Endothelial cell of umbilical vein (primary cell): ENCODE measurements at regions not wholly inside any gene's neighbourhood (a gene's known extent, or its start where the extent isn't known, plus 50 kb on each side); places are given as distances from the start of the nearest gene placed in this dataset.

Experiments
- BruUV-seq: library from RNA; stranded (reverse); fragments of 400-500 nt; replicated peaks from 2 replicates; lab custom pipeline; 2021; lab: Mats Ljungman, UMichigan
- CTCF ChIA-PET: fragments of 300-600, 350-600 bp; sonication (Branson Sonifier 250); formaldehyde crosslinking; loops from one replicate; lab custom pipeline; 2021; ENCODE audit warnings: antibody characterized with exemption, inconsistent platforms; lab: Charles Lee
- POLR2A ChIA-PET: fragments of 300-600, 350-600 bp; sonication (Branson Sonifier 250); formaldehyde crosslinking; loops from one replicate; lab custom pipeline; 2021; ENCODE audit warnings: antibody characterized with exemption, inconsistent platforms; lab: Charles Lee
- DNase-seq: peaks from one replicate; pipeline ENCODE4 v3.0.0-alpha.2; 2011; ENCODE audit warnings: low read depth, low spot score
- FAIRE-seq: peaks from 2 replicates; lab custom pipeline; 2011; peaks lifted over from hg19 to GRCh38; lab: Jason Lieb, UNC
- H2AFZ ChIP-seq: 2 replicates; pipeline ENCODE4 v1.6.0; 2012; ENCODE audit warnings: low read depth, low read length, control low read depth, inconsistent platforms
- H3K27ac ChIP-seq: 2 replicates; pipeline ENCODE4 v1.5.1; 2011; ENCODE audit warnings: low read depth, mild to moderate bottlenecking, control low read depth, low read length, moderate library complexity; ENCODE audit not compliant: insufficient read depth
- H3K27me3 ChIP-seq, 2 experiments: 2 replicates each; pipeline versions ENCODE4 v1.6.0 to v1.6.1; 2011; ENCODE audit warnings: low read length in 2 of 2, mixed read lengths in 1 of 2; ENCODE audit not compliant: control insufficient read depth in 2 of 2, insufficient read depth in 2 of 2
- H3K36me3 ChIP-seq, 2 experiments: 2 replicates in 1 of 2; 3 replicates in 1 of 2; pipeline ENCODE4 v1.5.1; 2011; ENCODE audit warnings: low read length in 2 of 2, mild to moderate bottlenecking in 1 of 2, moderate library complexity in 1 of 2; ENCODE audit not compliant: control insufficient read depth in 2 of 2, insufficient read depth in 2 of 2; ENCODE audit errors: extremely low read depth in 1 of 2
- H3K4me1 ChIP-seq: 3 replicates; pipeline ENCODE4 v1.5.1; 2011; ENCODE audit warnings: mild to moderate bottlenecking, low read length; ENCODE audit not compliant: control insufficient read depth, insufficient read depth; ENCODE audit errors: extremely low read depth
- H3K4me2 ChIP-seq: 2 replicates; pipeline ENCODE4 v1.6.1; 2011; ENCODE audit warnings: low read length, control low read depth, mixed read lengths; ENCODE audit not compliant: insufficient read depth
- H3K4me3 ChIP-seq, 3 experiments: fragments of 200-600 bp in 1 of 3; sonication (generic), shearing (Covaris generic) in 1 of 3; replicated peaks in 1 of 3; 2 replicates each; pipeline ENCODE4 v1.5.1; 2011 to 2016; ENCODE audit warnings: control low read depth in 3 of 3, low read length in 3 of 3, mild to moderate bottlenecking in 2 of 3, inconsistent platforms in 1 of 3, low read depth in 1 of 3, moderate library complexity in 1 of 3; ENCODE audit not compliant: insufficient read depth in 1 of 3
- H3K79me2 ChIP-seq: 2 replicates; pipeline ENCODE4 v1.6.0; 2012; ENCODE audit warnings: low read length, inconsistent platforms; ENCODE audit not compliant: control insufficient read depth, insufficient read depth
- H3K9ac ChIP-seq: replicated peaks from 2 replicates; pipeline ENCODE3; 2011; ENCODE audit warnings: low read length, control low read depth; ENCODE audit not compliant: insufficient read depth; ENCODE audit errors: extremely low read depth
- H3K9me1 ChIP-seq: replicated peaks from 3 replicates; pipeline ENCODE4 v1.6.0; 2011; ENCODE audit warnings: mild to moderate bottlenecking, low read length; ENCODE audit not compliant: control insufficient read depth, insufficient read depth; ENCODE audit errors: extremely low read depth
- H3K9me3 ChIP-seq: replicated peaks from 2 replicates; pipeline ENCODE4 v1.5.1; 2012; ENCODE audit warnings: low read length, inconsistent platforms; ENCODE audit not compliant: control insufficient read depth, insufficient read depth
- H4K20me1 ChIP-seq: replicated peaks from 2 replicates; pipeline ENCODE3; 2011; ENCODE audit warnings: mild to moderate bottlenecking, low read length; ENCODE audit not compliant: control insufficient read depth, insufficient read depth; ENCODE audit errors: extremely low read depth
- EZH2 ChIP-seq: IDR thresholded peaks from 2 replicates; pipeline ENCODE4 v1.6.1; 2012; ENCODE audit warnings: borderline replicate concordance, low read depth, mild to moderate bottlenecking, moderate library complexity, low read length, inconsistent platforms; ENCODE audit not compliant: severe bottlenecking
- FOS ChIP-seq: IDR thresholded peaks from 2 replicates; pipeline ENCODE4 v1.6.1; 2011; ENCODE audit warnings: mild to moderate bottlenecking, low read length, moderate library complexity, borderline replicate concordance; ENCODE audit not compliant: insufficient read depth
- GATA2 ChIP-seq: IDR thresholded peaks from 2 replicates; pipeline ENCODE4 v1.7.0; 2011; ENCODE audit warnings: low read depth, mild to moderate bottlenecking, moderate library complexity, mixed read lengths, low read length; ENCODE audit not compliant: insufficient read length, insufficient read depth
- MAX ChIP-seq: IDR thresholded peaks from 2 replicates; pipeline ENCODE4 v1.6.1; 2011; ENCODE audit not compliant: insufficient read depth, insufficient read length
- MYC ChIP-seq: IDR thresholded peaks from one replicate; pipeline ENCODE4 v1.6.1; 2011; ENCODE audit warnings: mild to moderate bottlenecking, low read depth, low read length
- POLR2A ChIP-seq: IDR thresholded peaks from 2 replicates; pipeline ENCODE4 v1.6.1; 2012; ENCODE audit warnings: low read depth, mild to moderate bottlenecking, control low read depth, low read length
- POLR2AphosphoS5 ChIP-seq: IDR thresholded peaks from 2 replicates; pipeline ENCODE4 v1.6.1; 2012; ENCODE audit warnings: low read depth, mild to moderate bottlenecking, control low read depth, low read length, moderate library complexity; ENCODE audit not compliant: insufficient read depth
- dilution Hi-C: fragments of 300-500 bp; cut with MboI; formaldehyde crosslinking; loops from one replicate; pipeline ENCODE4 v1.15.0; 2019; ENCODE audit warnings: low sequenced_read_pairs; ENCODE audit not compliant: extremely low pct_ligation_motif_present
- intact Hi-C: fragments of 100-400 bp; cut with micrococcal nuclease; formaldehyde crosslinking; loops from one replicate; pipeline ENCODE4 v1.10.0; 2022
- TF ChIP-seq, protein P1 (sequence below), 2 donors: IDR thresholded peaks; 1 replicate in 1 of 2; 2 replicates in 1 of 2; pipeline ENCODE4 v1.5.1; 2011; ENCODE audit warnings: low read length in 2 of 2, mild to moderate bottlenecking in 2 of 2, moderate library complexity in 2 of 2, control low read depth in 1 of 2, inconsistent platforms in 1 of 2, low read depth in 1 of 2; ENCODE audit not compliant: insufficient read depth in 1 of 2; ENCODE audit errors: extremely low read depth in 1 of 2

DNA sequence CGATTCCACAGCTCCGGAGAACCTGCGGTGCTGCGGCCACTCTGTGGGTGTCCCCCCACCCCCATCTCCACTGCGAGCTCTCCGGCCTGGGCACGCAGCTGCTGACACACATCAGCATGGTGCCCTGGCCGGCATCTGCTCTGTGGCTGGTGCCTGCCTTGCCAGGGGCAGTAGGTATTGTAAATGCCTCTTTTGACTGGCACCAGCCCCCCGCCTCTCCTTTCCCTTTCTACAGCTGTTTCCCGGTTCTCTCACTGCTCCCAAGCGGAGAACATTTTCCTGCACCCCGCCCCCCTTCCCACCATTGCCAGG, 357.1 kb upstream of the ZNF32 start:
- H3K9me1 ChIP-seq: no peaks in the 10 kb centered on the region
- no peak overlapping the region for H3K4me3 ChIP-seq
- H4K20me1 ChIP-seq: no peaks in the 10 kb centered on the region
- no peak overlapping the region for H3K27ac ChIP-seq
- FAIRE-seq: no peak
- no peak for TF ChIP-seq EZH2
- TF ChIP-seq, protein P1, sequence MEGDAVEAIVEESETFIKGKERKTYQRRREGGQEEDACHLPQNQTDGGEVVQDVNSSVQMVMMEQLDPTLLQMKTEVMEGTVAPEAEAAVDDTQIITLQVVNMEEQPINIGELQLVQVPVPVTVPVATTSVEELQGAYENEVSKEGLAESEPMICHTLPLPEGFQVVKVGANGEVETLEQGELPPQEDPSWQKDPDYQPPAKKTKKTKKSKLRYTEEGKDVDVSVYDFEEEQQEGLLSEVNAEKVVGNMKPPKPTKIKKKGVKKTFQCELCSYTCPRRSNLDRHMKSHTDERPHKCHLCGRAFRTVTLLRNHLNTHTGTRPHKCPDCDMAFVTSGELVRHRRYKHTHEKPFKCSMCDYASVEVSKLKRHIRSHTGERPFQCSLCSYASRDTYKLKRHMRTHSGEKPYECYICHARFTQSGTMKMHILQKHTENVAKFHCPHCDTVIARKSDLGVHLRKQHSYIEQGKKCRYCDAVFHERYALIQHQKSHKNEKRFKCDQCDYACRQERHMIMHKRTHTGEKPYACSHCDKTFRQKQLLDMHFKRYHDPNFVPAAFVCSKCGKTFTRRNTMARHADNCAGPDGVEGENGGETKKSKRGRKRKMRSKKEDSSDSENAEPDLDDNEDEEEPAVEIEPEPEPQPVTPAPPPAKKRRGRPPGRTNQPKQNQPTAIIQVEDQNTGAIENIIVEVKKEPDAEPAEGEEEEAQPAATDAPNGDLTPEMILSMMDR (IDR thresholded peaks at IDR 0.05; ENCODE audit: extremely low read depth in 1 of 2, insufficient read depth in 1 of 2, low read depth in 1 of 2, low read length in 2 of 2): no peak
- no peak for TF ChIP-seq FOS
- no peak for TF ChIP-seq POLR2A
- no peak for TF ChIP-seq MYC
- no peak for TF ChIP-seq MAX
- TF ChIP-seq POLR2AphosphoS5: no peak
- no peak for TF ChIP-seq GATA2
- H3K9ac ChIP-seq: no peak overlapping the region
- no peak overlapping the region for H2AFZ ChIP-seq
- no peaks in the 10 kb centered on the region for H3K36me3 ChIP-seq
- H3K4me2 ChIP-seq: no peak overlapping the region
- dilution Hi-C loops (no loop called here), intact Hi-C loops (no loop called here)
- DNase-seq: no peak
- peaks cover 14% of the 10 kb centered on the region for H3K4me1 ChIP-seq
- H3K79me2 ChIP-seq: no peaks in the 10 kb centered on the region
- BruUV-seq: no TSS peak
- no peaks in the 10 kb centered on the region for H3K9me3 ChIP-seq
- H3K27me3 ChIP-seq: no peaks in the 10 kb centered on the region
- ChIA-PET POLR2A (no interaction called here), CTCF (no interaction called here)
